ENCODE measurements at regions not wholly inside any gene's neighbourhood (a gene's known extent, or its start where the extent isn't known, plus 50 kb on each side); places are given as distances from the start of the nearest gene placed in this dataset.

- Histone ChIP-seq H3K4me3 (ENCODE audit: low read length) (no peak overlapping the region), H4K20me1 (ENCODE audit: control insufficient read depth, insufficient read depth, low read depth, low read length) (no peaks in the 10 kb centered on the region), H3K27me3 (ENCODE audit: control insufficient read depth, low read length) (peaks cover 6% of the 10 kb centered on the region; the same call in 1 of the 2 replicates), H3K9me3 (ENCODE audit: control insufficient read depth, insufficient read depth, low read length) (no peaks in the 10 kb centered on the region), H3K79me2 (ENCODE audit: control insufficient read depth, low read length) (no peaks in the 10 kb centered on the region), H3K9me2 (replicated peaks; ENCODE audit: control insufficient read depth, low read length) (no peaks in the 10 kb centered on the region), H3K36me3 (ENCODE audit: control insufficient read depth, low read length) (no peaks in the 10 kb centered on the region), H3F3A (ENCODE audit: control insufficient read depth, insufficient read depth) (no peaks in the 10 kb centered on the region), H3K4me1 (ENCODE audit: control insufficient read depth, low read length) (0 out of 2 replicates have a peak, but pooled peaks cover 3% of the 10 kb centered on the region), H3K27ac (ENCODE audit: low read depth, low read length) (no peak overlapping the region), H3K4me2 (ENCODE audit: low read length) (no peak overlapping the region)
- TF ChIP-seq, protein P1, sequence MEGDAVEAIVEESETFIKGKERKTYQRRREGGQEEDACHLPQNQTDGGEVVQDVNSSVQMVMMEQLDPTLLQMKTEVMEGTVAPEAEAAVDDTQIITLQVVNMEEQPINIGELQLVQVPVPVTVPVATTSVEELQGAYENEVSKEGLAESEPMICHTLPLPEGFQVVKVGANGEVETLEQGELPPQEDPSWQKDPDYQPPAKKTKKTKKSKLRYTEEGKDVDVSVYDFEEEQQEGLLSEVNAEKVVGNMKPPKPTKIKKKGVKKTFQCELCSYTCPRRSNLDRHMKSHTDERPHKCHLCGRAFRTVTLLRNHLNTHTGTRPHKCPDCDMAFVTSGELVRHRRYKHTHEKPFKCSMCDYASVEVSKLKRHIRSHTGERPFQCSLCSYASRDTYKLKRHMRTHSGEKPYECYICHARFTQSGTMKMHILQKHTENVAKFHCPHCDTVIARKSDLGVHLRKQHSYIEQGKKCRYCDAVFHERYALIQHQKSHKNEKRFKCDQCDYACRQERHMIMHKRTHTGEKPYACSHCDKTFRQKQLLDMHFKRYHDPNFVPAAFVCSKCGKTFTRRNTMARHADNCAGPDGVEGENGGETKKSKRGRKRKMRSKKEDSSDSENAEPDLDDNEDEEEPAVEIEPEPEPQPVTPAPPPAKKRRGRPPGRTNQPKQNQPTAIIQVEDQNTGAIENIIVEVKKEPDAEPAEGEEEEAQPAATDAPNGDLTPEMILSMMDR (IDR thresholded peaks at IDR 0.05; ENCODE audit: low read depth, low read length, poor library complexity, severe bottlenecking) = no peak
- TF ChIP-seq EZH2phosphoT487 (IDR thresholded peaks at IDR 0.05; ENCODE audit: borderline replicate concordance, low read length) = no peak
Measured at GRCh38 chr7:76123316-76123715, 75.4 kb downstream of the MDH2 start.

DNA sequence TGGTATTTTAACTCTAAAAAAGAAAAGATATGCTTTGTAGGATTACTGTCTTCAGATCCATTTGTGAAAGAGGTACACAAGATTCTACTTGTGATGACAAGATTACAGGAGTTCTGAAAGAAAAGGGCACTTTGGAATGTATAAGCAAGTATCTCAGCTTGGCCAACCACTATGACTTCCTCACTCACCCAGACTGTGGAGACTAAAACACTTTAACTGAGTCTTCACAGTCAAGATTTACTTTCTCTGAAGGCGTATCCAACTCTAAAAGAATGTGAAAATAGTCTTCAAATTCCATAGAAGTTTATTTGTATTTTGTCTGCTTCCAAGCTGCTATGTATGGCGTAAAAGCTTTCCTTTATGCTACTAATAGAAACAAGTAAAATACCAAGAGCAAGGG lies 76.1 kb upstream of the SRRM3 start:
- Histone ChIP-seq H3K9me2 (replicated peaks; ENCODE audit: control insufficient read depth, low read length) (no peaks in the 10 kb centered on the region), H3K36me3 (ENCODE audit: control insufficient read depth, low read length) (no peaks in the 10 kb centered on the region), H3K79me2 (ENCODE audit: control insufficient read depth, low read length) (no peaks in the 10 kb centered on the region), H4K20me1 (ENCODE audit: control insufficient read depth, insufficient read depth, low read depth, low read length) (no peaks in the 10 kb centered on the region), H3K27ac (ENCODE audit: low read depth, low read length) (no peak overlapping the region), H3K4me2 (ENCODE audit: low read length) (no peak overlapping the region), H3K9me3 (ENCODE audit: control insufficient read depth, insufficient read depth, low read length) (no peaks in the 10 kb centered on the region), H3K27me3 (ENCODE audit: control insufficient read depth, low read length) (peaks cover 8% of the 10 kb centered on the region; the same call in 1 of the 2 replicates), H3K4me3 (ENCODE audit: low read length) (no peak overlapping the region), H3K4me1 (ENCODE audit: control insufficient read depth, low read length) (0 out of 2 replicates have a peak, but pooled peaks cover 3% of the 10 kb centered on the region), H3F3A (ENCODE audit: control insufficient read depth, insufficient read depth) (no peaks in the 10 kb centered on the region)
- TF ChIP-seq, protein P1 (IDR thresholded peaks at IDR 0.05; ENCODE audit: low read depth, low read length, poor library complexity, severe bottlenecking) = no peak
- TF ChIP-seq EZH2phosphoT487 (IDR thresholded peaks at IDR 0.05; ENCODE audit: borderline replicate concordance, low read length) = no peak

- Histone ChIP-seq H3K27ac (ENCODE audit: low read depth, low read length) (no peak overlapping the region), H3K4me1 (ENCODE audit: control insufficient read depth, low read length) (no peaks in the 10 kb centered on the region), H4K20me1 (ENCODE audit: control insufficient read depth, insufficient read depth, low read depth, low read length) (no peaks in the 10 kb centered on the region), H3K27me3 (ENCODE audit: control insufficient read depth, low read length) (peaks cover 8% of the 10 kb centered on the region; the same call in 1 of the 2 replicates), H3K9me3 (ENCODE audit: control insufficient read depth, insufficient read depth, low read length) (no peaks in the 10 kb centered on the region), H3F3A (ENCODE audit: control insufficient read depth, insufficient read depth) (no peaks in the 10 kb centered on the region), H3K4me3 (ENCODE audit: low read length) (no peak overlapping the region), H3K9me2 (replicated peaks; ENCODE audit: control insufficient read depth, low read length) (no peaks in the 10 kb centered on the region), H3K4me2 (ENCODE audit: low read length) (no peak overlapping the region), H3K36me3 (ENCODE audit: control insufficient read depth, low read length) (no peaks in the 10 kb centered on the region), H3K79me2 (ENCODE audit: control insufficient read depth, low read length) (no peaks in the 10 kb centered on the region)
- TF ChIP-seq EZH2phosphoT487 (IDR thresholded peaks at IDR 0.05; ENCODE audit: borderline replicate concordance, low read length) = no peak
- TF ChIP-seq, protein P1 (IDR thresholded peaks at IDR 0.05; ENCODE audit: low read depth, low read length, poor library complexity, severe bottlenecking) = no peak
Measured at GRCh38 chr7:76126632-76127031, 75.1 kb upstream of the SRRM3 start.

All from DOHH2 (cell line).